OCI-LY1 (cell line): ENCODE measurements at regions not wholly inside any gene's neighbourhood (a gene's known extent, or its start where the extent isn't known, plus 50 kb on each side); places are given as distances from the start of the nearest gene placed in this dataset.

Source experiments
- EZH2 ChIP-seq: fragments of 200-600 bp; sonication (generic), shearing (Covaris generic); IDR thresholded peaks from 2 replicates; pipeline ENCODE4 v1.8.0; 2017; ENCODE audit warnings: borderline replicate concordance, mixed run types, mild to moderate bottlenecking, antibody characterized with exemption, low read length, moderate library complexity, mixed read lengths
- TF ChIP-seq, protein P1 (sequence below): fragments of 200-600 bp; sonication (generic), shearing (Covaris generic); IDR thresholded peaks from 2 replicates; pipeline ENCODE4 v1.5.1; 2017; ENCODE audit warnings: mild to moderate bottlenecking, antibody characterized with exemption, low read length, moderate library complexity, mixed read lengths

DNA sequence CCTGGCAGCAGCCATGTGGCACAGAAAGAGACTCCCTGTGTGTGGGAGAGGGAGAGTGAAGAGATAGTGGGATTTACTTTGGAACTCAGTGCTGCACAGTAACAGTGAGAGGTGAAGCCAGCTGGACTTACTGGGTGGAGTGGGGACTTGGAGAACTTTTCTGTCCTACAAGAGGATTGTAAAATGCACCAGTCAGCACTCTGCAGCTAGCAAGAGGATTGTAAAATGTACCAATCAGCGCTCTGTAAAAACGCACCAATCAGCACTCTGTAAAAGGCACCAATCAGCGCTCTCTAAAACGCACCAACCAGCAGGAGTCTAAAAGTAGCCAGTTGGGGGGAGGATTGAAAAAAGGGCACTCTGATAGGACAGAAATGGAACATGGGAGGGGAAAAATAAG lies 688.8 kb upstream of the ALCAM start:
- TF ChIP-seq, protein P1, sequence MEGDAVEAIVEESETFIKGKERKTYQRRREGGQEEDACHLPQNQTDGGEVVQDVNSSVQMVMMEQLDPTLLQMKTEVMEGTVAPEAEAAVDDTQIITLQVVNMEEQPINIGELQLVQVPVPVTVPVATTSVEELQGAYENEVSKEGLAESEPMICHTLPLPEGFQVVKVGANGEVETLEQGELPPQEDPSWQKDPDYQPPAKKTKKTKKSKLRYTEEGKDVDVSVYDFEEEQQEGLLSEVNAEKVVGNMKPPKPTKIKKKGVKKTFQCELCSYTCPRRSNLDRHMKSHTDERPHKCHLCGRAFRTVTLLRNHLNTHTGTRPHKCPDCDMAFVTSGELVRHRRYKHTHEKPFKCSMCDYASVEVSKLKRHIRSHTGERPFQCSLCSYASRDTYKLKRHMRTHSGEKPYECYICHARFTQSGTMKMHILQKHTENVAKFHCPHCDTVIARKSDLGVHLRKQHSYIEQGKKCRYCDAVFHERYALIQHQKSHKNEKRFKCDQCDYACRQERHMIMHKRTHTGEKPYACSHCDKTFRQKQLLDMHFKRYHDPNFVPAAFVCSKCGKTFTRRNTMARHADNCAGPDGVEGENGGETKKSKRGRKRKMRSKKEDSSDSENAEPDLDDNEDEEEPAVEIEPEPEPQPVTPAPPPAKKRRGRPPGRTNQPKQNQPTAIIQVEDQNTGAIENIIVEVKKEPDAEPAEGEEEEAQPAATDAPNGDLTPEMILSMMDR, result no peak
- TF ChIP-seq EZH2, result no peak
